HCT116 (cell line): ENCODE measurements at regions not wholly inside any gene's neighbourhood (a gene's known extent, or its start where the extent isn't known, plus 50 kb on each side); places are given as distances from the start of the nearest gene placed in this dataset.

Experiments
- ATAC-seq: fragments of 200-7000 bp; cut with Tn5 transposase; 2 replicates; pipeline ENCODE4 v1.9.1; 2020; ENCODE audit warnings: mild to moderate bottlenecking, moderate library complexity
- BruUV-seq: library from RNA; stranded (reverse); fragments of 400-500 nt; replicated peaks from 2 replicates; lab custom pipeline; 2021; lab: Mats Ljungman, UMichigan
- CTCF ChIA-PET: fragments of 300-600 bp; sonication (Branson Sonifier 250); formaldehyde crosslinking; loops from one replicate; lab custom pipeline; 2021; ENCODE audit warnings: antibody characterized with exemption; lab: Charles Lee
- POLR2A ChIA-PET: fragments of 300-600, 350-600 bp; sonication (Branson Sonifier 250); formaldehyde crosslinking; loops from one replicate; lab custom pipeline; 2021; ENCODE audit warnings: antibody characterized with exemption; lab: Charles Lee
- RAD21 ChIA-PET, 2 experiments: fragments of 300-600 bp; sonication (Branson Sonifier 250); formaldehyde crosslinking; loops; one replicate each; lab custom pipeline; 2023; ENCODE audit warnings: low total read pairs in 2 of 2; ENCODE audit not compliant: uncharacterized antibody in 2 of 2, unreplicated experiment in 2 of 2, low non-redundant PET in 1 of 2; lab: Charles Lee
- DNase-seq: peaks from one replicate; pipeline ENCODE4 v3.0.0-alpha.2; 2010; ENCODE audit warnings: low read depth, low spot score
- H2AFZ ChIP-seq: fragments of 200-600 bp; shearing (Covaris generic), sonication (generic); 2 replicates; pipeline ENCODE4 v1.6.1; 2017; ENCODE audit warnings: low read depth, mixed run types, mixed read lengths, antibody characterized with exemption, low read length; ENCODE audit not compliant: poor library complexity, severe bottlenecking
- H3K27ac ChIP-seq: 2 replicates; pipeline ENCODE4 v1.5.1; 2012; ENCODE audit warnings: low read depth, low read length
- H3K27me3 ChIP-seq: fragments of 200-600 bp; sonication (generic); 2 replicates; pipeline ENCODE4 v1.6.1; 2016; ENCODE audit warnings: mixed run types, low read length, mixed read lengths; ENCODE audit not compliant: insufficient read depth
- H3K36me3 ChIP-seq, 2 experiments: fragments of 200-500 bp in 1 of 2; fragments of 200-600 bp in 1 of 2; sonication (Bioruptor generic) in 1 of 2; sonication (generic) in 1 of 2; 2 replicates each; pipeline versions ENCODE4 v1.5.1 to v1.6.1; 2014 to 2016; ENCODE audit warnings: low read length in 2 of 2, inconsistent platforms in 1 of 2, mixed read lengths in 1 of 2, mixed run types in 1 of 2; ENCODE audit not compliant: insufficient read depth in 2 of 2, control insufficient read depth in 1 of 2
- H3K4me1 ChIP-seq, 2 experiments: fragments of 200-600 bp in 1 of 2; sonication (generic) in 1 of 2; 2 replicates each; pipeline versions ENCODE4 v1.5.1 to v1.6.1; 2012 to 2017; ENCODE audit warnings: low read length in 2 of 2, inconsistent platforms in 1 of 2, mild to moderate bottlenecking in 1 of 2, mixed read lengths in 1 of 2, mixed run types in 1 of 2, moderate library complexity in 1 of 2; ENCODE audit not compliant: insufficient read depth in 2 of 2, control insufficient read depth in 1 of 2
- H3K4me2 ChIP-seq: fragments of 200-600 bp; sonication (generic); 2 replicates; pipeline ENCODE4 v1.6.1; 2017; ENCODE audit warnings: mixed run types, low read length, mixed read lengths
- H3K4me3 ChIP-seq, 2 experiments: fragments of 200-600 bp in 1 of 2; sonication (generic) in 1 of 2; replicated peaks in 1 of 2; 2 replicates each; pipeline ENCODE4 v1.5.1; 2011 to 2016; ENCODE audit warnings: low read length in 2 of 2, control low read depth in 1 of 2, low read depth in 1 of 2, mild to moderate bottlenecking in 1 of 2, mixed read lengths in 1 of 2, mixed run types in 1 of 2
- H3K79me2 ChIP-seq: fragments of 200-600 bp; sonication (generic); 2 replicates; pipeline ENCODE4 v1.6.1; 2017; ENCODE audit warnings: mild to moderate bottlenecking, mixed run types, low read length, moderate library complexity, mixed read lengths; ENCODE audit not compliant: insufficient read depth
- H3K9ac ChIP-seq: fragments of 200-600 bp; sonication (generic); 2 replicates; pipeline ENCODE4 v1.6.1; 2016; ENCODE audit warnings: low read length, mixed read lengths
- H3K9me2 ChIP-seq: fragments of 200-600 bp; sonication (generic), shearing (Covaris generic); 2 replicates; pipeline ENCODE4 v1.6.1; 2017; ENCODE audit warnings: mixed run types, mild to moderate bottlenecking, moderate library complexity; ENCODE audit not compliant: insufficient read depth
- H3K9me3 ChIP-seq, 2 experiments: fragments of 200-500 bp in 1 of 2; fragments of 200-600 bp in 1 of 2; sonication (Bioruptor generic) in 1 of 2; sonication (generic) in 1 of 2; 2 replicates each; pipeline ENCODE4 v1.6.1; 2014 to 2017; ENCODE audit warnings: low read length in 2 of 2, mixed read lengths in 2 of 2, inconsistent platforms in 1 of 2, low read depth in 1 of 2, mild to moderate bottlenecking in 1 of 2, mixed run types in 1 of 2, moderate library complexity in 1 of 2; ENCODE audit not compliant: control insufficient read depth in 1 of 2, insufficient read depth in 1 of 2
- H4K20me1 ChIP-seq: fragments of 200-600 bp; sonication (generic), shearing (Covaris generic); 2 replicates; pipeline ENCODE4 v1.6.1; 2017; ENCODE audit warnings: mixed run types, mild to moderate bottlenecking, moderate library complexity; ENCODE audit not compliant: insufficient read depth
- ATF3 ChIP-seq: IDR thresholded peaks from 2 replicates; pipeline ENCODE4 v1.6.1; 2012
- CBX3 ChIP-seq: IDR thresholded peaks from 2 replicates; pipeline ENCODE4 v1.6.1; 2012; ENCODE audit warnings: low read depth
- CEBPB ChIP-seq: IDR thresholded peaks from 2 replicates; pipeline ENCODE4 v1.6.1; 2012; ENCODE audit warnings: low read depth
- EZH2 ChIP-seq: fragments of 200-600 bp; sonication (generic); IDR thresholded peaks from 2 replicates; pipeline ENCODE4 v1.6.1; 2017; ENCODE audit warnings: antibody characterized with exemption, mixed run types
- EZH2phosphoT487 ChIP-seq: fragments of 200-600 bp; IDR thresholded peaks from 2 replicates; pipeline ENCODE4 v1.6.1; 2018; ENCODE audit warnings: antibody characterized with exemption, borderline replicate concordance
- FOSL1 ChIP-seq: IDR thresholded peaks from 2 replicates; pipeline ENCODE4 v1.6.1; 2012; ENCODE audit warnings: low read depth
- MAX ChIP-seq: IDR thresholded peaks from 2 replicates; pipeline ENCODE4 v1.6.1; 2012
- RAD21 ChIP-seq: IDR thresholded peaks from 2 replicates; pipeline ENCODE4 v1.6.1; 2012; ENCODE audit warnings: low read depth, mild to moderate bottlenecking
- SIN3A ChIP-seq: IDR thresholded peaks from 2 replicates; pipeline ENCODE4 v1.6.1; 2012; ENCODE audit warnings: low read depth
- SP1 ChIP-seq: IDR thresholded peaks from 2 replicates; pipeline ENCODE4 v1.6.1; 2012; ENCODE audit warnings: low read depth
- SRF ChIP-seq: IDR thresholded peaks from 2 replicates; pipeline ENCODE4 v1.6.1; 2012; ENCODE audit warnings: low read depth
- YY1 ChIP-seq: IDR thresholded peaks from 2 replicates; pipeline ENCODE4 v1.6.1; 2011; ENCODE audit warnings: low read length, low read depth, moderate library complexity, mild to moderate bottlenecking; ENCODE audit not compliant: insufficient replicate concordance; ENCODE audit errors: extremely low read depth
- ZBTB33 ChIP-seq: IDR thresholded peaks from 2 replicates; pipeline ENCODE4 v1.6.1; 2011; ENCODE audit warnings: mild to moderate bottlenecking, low read length, moderate library complexity; ENCODE audit not compliant: insufficient replicate concordance; ENCODE audit errors: extremely low read depth
- ZFX ChIP-seq: fragments of 450-650 bp; IDR thresholded peaks from 2 replicates; pipeline ENCODE4 v1.6.1; 2017
- ZNF274 ChIP-seq: fragments of 200-500 bp; sonication (Bioruptor generic); IDR thresholded peaks from 2 replicates; pipeline ENCODE4 v1.6.1; 2014; ENCODE audit warnings: mild to moderate bottlenecking, low read depth, low read length, inconsistent platforms
- intact Hi-C: fragments of 100-400 bp; cut with micrococcal nuclease; formaldehyde crosslinking; loops from 2 replicates; pipeline ENCODE4 v1.10.0; 2022

- intact Hi-C loops = no loop called here
- CTCF ChIA-PET = no interaction called here
- POLR2A ChIA-PET = no interaction called here
- Histone ChIP-seq H3K9ac (no peak overlapping the region), H3K9me2 (no peaks in the 10 kb centered on the region), H3K27ac (no peak overlapping the region), H4K20me1 (no peaks in the 10 kb centered on the region), H2AFZ (no peak overlapping the region), H3K27me3 (no peaks in the 10 kb centered on the region), H3K4me1 (no peaks in the 10 kb centered on the region), H3K9me3 (no peaks in the 10 kb centered on the region), H3K4me3 (no peak overlapping the region), H3K4me2 (no peak overlapping the region), H3K79me2 (no peaks in the 10 kb centered on the region), H3K36me3 (no peaks in the 10 kb centered on the region)
- ATAC-seq = no peak
- RAD21 ChIA-PET = no interaction called here
- TF ChIP-seq ATF3 (no peak), YY1 (no peak), MAX (no peak), EZH2phosphoT487 (no peak), CEBPB (no peak), RAD21 (no peak)
- no peak for DNase-seq
- no TSS peak for BruUV-seq
Observed at GRCh38 chr12:126685636-126686035, 1581.3 kb upstream of the TMEM132C start.

- ChIA-PET POLR2A (no interaction called here), RAD21 (no interaction called here), CTCF (no interaction called here)
- H3K27ac ChIP-seq = no peak overlapping the region
- no peak for ATAC-seq
- H3K36me3 ChIP-seq = no peaks in the 10 kb centered on the region
- BruUV-seq = no TSS peak
- no peaks in the 10 kb centered on the region for H3K27me3 ChIP-seq
- H3K9me3 ChIP-seq = no peaks in the 10 kb centered on the region
- no peak overlapping the region for H3K4me3 ChIP-seq
- no peaks in the 10 kb centered on the region for H3K9me2 ChIP-seq
- H2AFZ ChIP-seq = no peak overlapping the region
- intact Hi-C loops = no loop called here
- no peak overlapping the region for H3K4me2 ChIP-seq
- no peaks in the 10 kb centered on the region for H3K79me2 ChIP-seq
- no peaks in the 10 kb centered on the region for H4K20me1 ChIP-seq
- TF ChIP-seq SIN3A (no peak), ZFX (no peak), EZH2phosphoT487 (no peak), YY1 (no peak), CBX3 (no peak), RAD21 (no peak), SP1 (no peak), ZBTB33 (no peak), EZH2 (no peak), SRF (no peak), FOSL1 (no peak), ZNF274 (no peak)
- H3K9ac ChIP-seq = no peak overlapping the region
- DNase-seq = no peak
- H3K4me1 ChIP-seq = no peaks in the 10 kb centered on the region
Observed at GRCh38 chr12:126688556-126688955, 1578.4 kb upstream of the TMEM132C start.
